GM12878 (cell line): ENCODE measurements at regions not wholly inside any gene's neighbourhood (a gene's known extent, or its start where the extent isn't known, plus 50 kb on each side); places are given as distances from the start of the nearest gene placed in this dataset.

Experiments used
- ATAC-seq: fragments of 200-7000 bp; cut with Tn5 transposase; 3 replicates; pipeline ENCODE4 v1.9.1; 2020; ENCODE audit warnings: mild to moderate bottlenecking, moderate library complexity
- BruUV-seq: library from RNA; stranded (reverse); fragments of 400-500 nt; replicated peaks from 2 replicates; lab custom pipeline; 2021; lab: Mats Ljungman, UMichigan
- CTCF ChIA-PET: fragments of 300-600 bp; sonication (Branson Sonifier 250); formaldehyde crosslinking; extraction: SDS; loops from one replicate; lab custom pipeline; 2021; ENCODE audit warnings: inconsistent platforms; lab: Yijun Ruan, JAX
- POLR2A ChIA-PET: fragments of 350-600 bp; formaldehyde crosslinking; extraction: SDS; loops from one replicate; lab custom pipeline; 2021; ENCODE audit warnings: inconsistent platforms; lab: Charles Lee
- RAD21 ChIA-PET: fragments of 300-600 bp; sonication (Branson Sonifier 250); formaldehyde crosslinking; loops from one replicate; lab custom pipeline; 2023; ENCODE audit warnings: antibody characterized with exemption; ENCODE audit not compliant: unreplicated experiment; lab: Charles Lee
- SMC1A ChIA-PET: fragments of 300-600 bp; sonication (Branson Sonifier 250); formaldehyde crosslinking; loops from one replicate; lab custom pipeline; 2023; ENCODE audit not compliant: unreplicated experiment, uncharacterized antibody; lab: Charles Lee
- DNase-seq: peaks from one replicate; pipeline ENCODE4 v3.0.0-alpha.2; 2011; ENCODE audit warnings: low read depth, low spot score
- FAIRE-seq: peaks from 3 replicates; lab custom pipeline; 2011; peaks lifted over from hg19 to GRCh38; lab: Jason Lieb, UNC
- H2AFZ ChIP-seq: 2 replicates; pipeline ENCODE4 v1.6.0; 2011; ENCODE audit warnings: low read depth, low read length, control low read depth; ENCODE audit not compliant: control insufficient read depth
- H3K27ac ChIP-seq: 2 replicates; pipeline ENCODE4 v1.5.1; 2011; ENCODE audit warnings: control low read depth; ENCODE audit not compliant: control insufficient read depth, insufficient read depth
- H3K27me3 ChIP-seq, 2 experiments: replicated peaks in 1 of 2; 2 replicates each; pipeline versions ENCODE4 v1.6.0 to v1.6.1; 2011; ENCODE audit warnings: low read length in 1 of 2; ENCODE audit not compliant: control insufficient read depth in 2 of 2, insufficient read depth in 2 of 2
- H3K36me3 ChIP-seq, 2 experiments: 2 replicates each; pipeline ENCODE4 v1.5.1; 2011; ENCODE audit warnings: low read length in 1 of 2; ENCODE audit not compliant: control insufficient read depth in 2 of 2, insufficient read depth in 2 of 2
- H3K4me1 ChIP-seq: 2 replicates; pipeline ENCODE4 v1.6.1; 2011; ENCODE audit warnings: mild to moderate bottlenecking, low read length, moderate library complexity, mixed read lengths; ENCODE audit not compliant: control insufficient read depth, insufficient read depth
- H3K4me2 ChIP-seq: 2 replicates; pipeline ENCODE4 v1.6.0; 2011; ENCODE audit warnings: control low read depth; ENCODE audit not compliant: control insufficient read depth, insufficient read depth
- H3K4me3 ChIP-seq: fragments of 200-600 bp; sonication (generic); 2 replicates; pipeline ENCODE4 v1.5.1; 2016
- H3K79me2 ChIP-seq: 2 replicates; pipeline ENCODE4 v1.6.0; 2011; ENCODE audit warnings: low read length; ENCODE audit not compliant: control insufficient read depth, insufficient read depth
- H3K9ac ChIP-seq: 2 replicates; pipeline ENCODE4 v1.8.0; 2011; ENCODE audit warnings: low read length, control low read depth, mixed read lengths; ENCODE audit not compliant: control insufficient read depth, insufficient read depth
- H3K9me3 ChIP-seq: replicated peaks from 3 replicates; pipeline ENCODE4 v1.5.1; 2011; ENCODE audit warnings: mild to moderate bottlenecking, low read length; ENCODE audit not compliant: control insufficient read depth, insufficient read depth
- H4K20me1 ChIP-seq: 2 replicates; pipeline ENCODE4 v1.6.0; 2011; ENCODE audit not compliant: control insufficient read depth, insufficient read depth
- BCLAF1 ChIP-seq: fragments of 450-650 bp; IDR thresholded peaks from 2 replicates; pipeline ENCODE4 v1.6.1; 2017; ENCODE audit warnings: antibody characterized with exemption, mild to moderate bottlenecking, moderate library complexity
- CBX5 ChIP-seq: sonication (generic); IDR thresholded peaks from 2 replicates; pipeline ENCODE4 v1.6.1; 2016; ENCODE audit warnings: low read depth, moderate library complexity, mild to moderate bottlenecking, inconsistent platforms
- CEBPZ ChIP-seq: fragments of 150-350 bp; IDR thresholded peaks from 2 replicates; pipeline ENCODE4 v1.6.1; 2016; ENCODE audit warnings: low read depth, low read length
- HCFC1 ChIP-seq: fragments of 150-350 bp; IDR thresholded peaks from 2 replicates; pipeline ENCODE4 v1.6.1; 2014; ENCODE audit warnings: low read length
- POLR2AphosphoS5 ChIP-seq: IDR thresholded peaks from 2 replicates; pipeline ENCODE4 v1.6.1; 2011; ENCODE audit warnings: mild to moderate bottlenecking, low read length, inconsistent platforms
- PRDM15 ChIP-seq: fragments of 450-650 bp; formaldehyde crosslinking; IDR thresholded peaks from 2 replicates; pipeline ENCODE4 v1.4.0; 2020; ENCODE audit warnings: mild to moderate bottlenecking, moderate library complexity
- SMAD1 ChIP-seq: fragments of 450-650 bp; IDR thresholded peaks from 2 replicates; pipeline ENCODE4 v1.6.1; 2018; ENCODE audit warnings: mild to moderate bottlenecking, low read depth; ENCODE audit not compliant: partially characterized antibody
- ZNF24 ChIP-seq: fragments of 450-650 bp; IDR thresholded peaks from 2 replicates; pipeline ENCODE4 v1.6.1; 2017; ENCODE audit warnings: antibody characterized with exemption, mild to moderate bottlenecking
- ZSCAN29 ChIP-seq: fragments of 450-650 bp; IDR thresholded peaks from 2 replicates; pipeline ENCODE4 v1.6.1; 2017; ENCODE audit warnings: mild to moderate bottlenecking, moderate library complexity
- WGBS: methylation state at CpG from one replicate; pipeline ENCODE4 v1.1.6; 2016; ENCODE audit warnings: low lambda C conversion rate; ENCODE audit not compliant: insufficient replicate concordance, insufficient coverage; ENCODE audit errors: missing lambda C conversion rate; 5-methylcytosine and 5-hydroxymethylcytosine counted together
- in situ Hi-C: fragments of 300-500 bp; cut with MboI; formaldehyde crosslinking; loops from 9 replicates; pipeline ENCODE4 v1.14.3; 2018; ENCODE audit warnings: mixed read lengths
- intact Hi-C: fragments of 100-400 bp; cut with micrococcal nuclease; formaldehyde crosslinking; loops from one replicate; pipeline ENCODE4 v1.14.2; 2022; ENCODE audit not compliant: unreplicated experiment

GRCh38 chr9:12980085-12980851 lies 205.4 kb downstream of the LURAP1L start (continued):
- no peak for TF ChIP-seq CEBPZ

GRCh38 chr9:12988258-12988657 lies 213.4 kb downstream of the LURAP1L start:
- POLR2A ChIA-PET = no interaction called here
- no peak for FAIRE-seq
- Histone ChIP-seq H3K36me3 (no peaks in the 10 kb centered on the region), H3K4me1 (no peaks in the 10 kb centered on the region), H3K4me2 (no peak overlapping the region), H3K4me3 (no peak overlapping the region), H3K79me2 (no peaks in the 10 kb centered on the region), H3K27ac (no peak overlapping the region), H4K20me1 (no peaks in the 10 kb centered on the region), H3K9ac (no peak overlapping the region), H2AFZ (no peak overlapping the region), H3K27me3 (no peaks in the 10 kb centered on the region), H3K9me3 (no peaks in the 10 kb centered on the region)
- BruUV-seq = no TSS peak
- SMC1A ChIA-PET = no interaction called here
- no peak for ATAC-seq
- WGBS = 3% methylated on average over 1 of the region's 1 CpG
- DNase-seq = no peak
- RAD21 ChIA-PET = no interaction called here
- intact Hi-C loops = no loop called here
- CTCF ChIA-PET = interaction anchor here (0.9 kb wide), 1 partner anchor 45 kb away, joined by 3 read pairs; no protein-coding TSS in a partner anchor
- in situ Hi-C loops = no loop called here
- TF ChIP-seq BCLAF1 (no peak), HCFC1 (no peak), ZNF24 (no peak), SMAD1 (no peak), PRDM15 (no peak), POLR2AphosphoS5 (no peak), ZSCAN29 (no peak), CBX5 (no peak)
